ENCODE measurements at regions not wholly inside any gene's neighbourhood (a gene's known extent, or its start where the extent isn't known, plus 50 kb on each side); places are given as distances from the start of the nearest gene placed in this dataset.
"Not testable (repeated sequence)": the region's sequence is repeated elsewhere in the genome, so short reads cannot be mapped to it uniquely, and the experiment has no call there.

DNA sequence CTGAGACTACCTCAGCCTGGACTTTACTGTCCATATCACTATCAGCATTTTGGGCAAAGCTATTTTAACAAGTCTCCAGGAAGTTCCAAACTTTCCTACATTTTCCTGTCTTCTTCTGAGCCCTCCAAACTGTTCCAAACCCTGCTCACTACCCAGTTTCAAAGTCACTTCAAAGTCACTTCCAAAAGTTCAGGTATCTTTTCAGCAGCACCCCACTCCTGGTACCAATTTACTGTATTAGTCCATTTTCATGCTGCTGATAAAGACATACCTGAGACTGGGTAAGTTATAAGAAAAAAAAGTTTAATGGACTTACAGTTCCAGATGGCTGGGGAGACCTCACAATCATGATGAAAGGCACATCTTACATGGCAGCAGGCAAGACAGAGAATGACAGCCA is 127.1 kb downstream of the SUCLA2 start:
- not testable (repeated sequence) for TF ChIP-seq CTCF (tag by site-specific recombination; IDR thresholded peaks at IDR 0.05); ZNF211 (tag by site-specific recombination; IDR thresholded peaks at IDR 0.05; ENCODE audit: low read depth)
